Kidney epithelial cell (primary cell): ENCODE measurements at regions not wholly inside any gene's neighbourhood (a gene's known extent, or its start where the extent isn't known, plus 50 kb on each side); places are given as distances from the start of the nearest gene placed in this dataset.
"Not testable (repeated sequence)": the region's sequence is repeated elsewhere in the genome, so short reads cannot be mapped to it uniquely, and the experiment has no call there.

ENCODE experiments used
- DNase-seq: peaks from one replicate; pipeline ENCODE4 v3.0.0-alpha.2; 2010; ENCODE audit warnings: low read depth
- H3K27me3 ChIP-seq: 2 replicates; pipeline ENCODE4 v1.6.0; 2011; ENCODE audit warnings: low read length; ENCODE audit not compliant: control insufficient read depth, insufficient read depth
- H3K36me3 ChIP-seq: 2 replicates; pipeline ENCODE4 v1.5.1; 2011; ENCODE audit warnings: low read length; ENCODE audit not compliant: control insufficient read depth, insufficient read depth
- H3K4me3 ChIP-seq: 2 replicates; pipeline ENCODE4 v1.5.1; 2011; ENCODE audit warnings: low read depth, mild to moderate bottlenecking, control low read depth, low read length
- TF ChIP-seq, protein P1 (sequence below): IDR thresholded peaks from 2 replicates; pipeline ENCODE4 v1.5.1; 2011; ENCODE audit warnings: mild to moderate bottlenecking, moderate library complexity, low read length, control low read depth, inconsistent platforms; ENCODE audit not compliant: insufficient read depth, poor library complexity, severe bottlenecking

DNA sequence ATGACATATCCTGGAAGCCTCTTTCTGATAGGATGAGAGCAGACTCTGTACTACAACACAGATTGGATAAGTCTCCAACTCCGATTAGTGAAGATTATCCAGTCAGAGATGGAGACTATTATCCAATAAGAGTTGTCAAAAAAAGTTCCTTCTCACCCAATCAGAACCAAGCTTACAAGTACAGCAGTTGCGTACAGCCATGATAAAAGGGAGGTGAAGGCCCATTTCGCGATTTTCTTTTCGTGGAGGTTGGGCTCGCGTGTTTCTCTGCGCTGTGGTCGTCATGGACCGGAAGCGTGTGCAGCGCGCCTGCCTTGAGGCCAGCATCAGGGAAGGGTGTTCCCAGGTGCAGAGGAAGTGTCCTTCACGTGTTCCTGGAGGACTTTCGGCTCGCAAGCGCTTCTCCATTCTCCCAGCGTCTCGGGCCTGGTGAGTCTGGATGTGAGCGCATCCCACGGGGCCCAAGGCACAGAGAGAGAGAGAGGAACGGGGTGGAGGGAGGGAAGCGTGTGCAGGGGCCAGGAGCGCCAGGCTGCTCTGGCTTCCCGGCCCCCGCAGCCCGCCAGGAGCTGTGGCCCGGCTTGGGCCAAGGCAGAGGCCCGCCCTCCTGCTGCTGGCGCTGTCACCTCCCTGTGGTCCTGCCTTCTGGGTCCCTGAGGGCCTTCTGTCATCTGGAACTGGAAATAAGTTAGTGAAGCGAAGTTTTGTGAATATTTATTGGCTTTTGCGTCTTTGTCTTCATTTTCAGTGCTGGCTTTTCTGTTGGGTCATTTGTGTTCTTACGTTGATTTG lies 53.9 kb downstream of the CDRT15L2 start:
- not testable (repeated sequence) for DNase-seq, H3K27me3 ChIP-seq, H3K36me3 ChIP-seq, H3K4me3 ChIP-seq

DNA sequence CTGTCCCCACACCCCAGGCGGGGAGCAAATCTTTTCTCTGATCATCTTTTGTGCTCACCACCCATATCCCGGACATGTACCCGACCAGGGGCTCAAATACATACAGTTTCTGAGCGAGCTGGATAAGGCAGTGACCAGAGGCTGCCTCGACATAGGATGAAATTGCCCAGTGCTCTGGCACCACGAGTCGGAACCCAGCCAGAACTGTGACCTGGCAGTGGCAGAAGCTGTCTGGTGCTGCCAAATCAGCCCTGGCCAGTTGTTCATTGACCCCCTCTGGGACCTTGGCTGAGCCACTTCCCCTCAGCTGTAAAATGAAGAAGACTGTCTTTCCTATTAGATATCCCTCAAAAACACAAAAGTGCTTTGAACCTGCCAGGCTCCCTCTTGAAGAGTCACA lies 60.6 kb downstream of the CDRT15L2 start:
- not testable (repeated sequence) for H3K4me3 ChIP-seq, H3K36me3 ChIP-seq, DNase-seq, H3K27me3 ChIP-seq

GRCh38 chr17:20646661-20647272 lies 67.2 kb downstream of the CDRT15L2 start:
- not testable (repeated sequence) for H3K27me3 ChIP-seq, H3K36me3 ChIP-seq, DNase-seq, H3K4me3 ChIP-seq
- TF ChIP-seq, protein P1, sequence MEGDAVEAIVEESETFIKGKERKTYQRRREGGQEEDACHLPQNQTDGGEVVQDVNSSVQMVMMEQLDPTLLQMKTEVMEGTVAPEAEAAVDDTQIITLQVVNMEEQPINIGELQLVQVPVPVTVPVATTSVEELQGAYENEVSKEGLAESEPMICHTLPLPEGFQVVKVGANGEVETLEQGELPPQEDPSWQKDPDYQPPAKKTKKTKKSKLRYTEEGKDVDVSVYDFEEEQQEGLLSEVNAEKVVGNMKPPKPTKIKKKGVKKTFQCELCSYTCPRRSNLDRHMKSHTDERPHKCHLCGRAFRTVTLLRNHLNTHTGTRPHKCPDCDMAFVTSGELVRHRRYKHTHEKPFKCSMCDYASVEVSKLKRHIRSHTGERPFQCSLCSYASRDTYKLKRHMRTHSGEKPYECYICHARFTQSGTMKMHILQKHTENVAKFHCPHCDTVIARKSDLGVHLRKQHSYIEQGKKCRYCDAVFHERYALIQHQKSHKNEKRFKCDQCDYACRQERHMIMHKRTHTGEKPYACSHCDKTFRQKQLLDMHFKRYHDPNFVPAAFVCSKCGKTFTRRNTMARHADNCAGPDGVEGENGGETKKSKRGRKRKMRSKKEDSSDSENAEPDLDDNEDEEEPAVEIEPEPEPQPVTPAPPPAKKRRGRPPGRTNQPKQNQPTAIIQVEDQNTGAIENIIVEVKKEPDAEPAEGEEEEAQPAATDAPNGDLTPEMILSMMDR: peak; percentile 37

DNA sequence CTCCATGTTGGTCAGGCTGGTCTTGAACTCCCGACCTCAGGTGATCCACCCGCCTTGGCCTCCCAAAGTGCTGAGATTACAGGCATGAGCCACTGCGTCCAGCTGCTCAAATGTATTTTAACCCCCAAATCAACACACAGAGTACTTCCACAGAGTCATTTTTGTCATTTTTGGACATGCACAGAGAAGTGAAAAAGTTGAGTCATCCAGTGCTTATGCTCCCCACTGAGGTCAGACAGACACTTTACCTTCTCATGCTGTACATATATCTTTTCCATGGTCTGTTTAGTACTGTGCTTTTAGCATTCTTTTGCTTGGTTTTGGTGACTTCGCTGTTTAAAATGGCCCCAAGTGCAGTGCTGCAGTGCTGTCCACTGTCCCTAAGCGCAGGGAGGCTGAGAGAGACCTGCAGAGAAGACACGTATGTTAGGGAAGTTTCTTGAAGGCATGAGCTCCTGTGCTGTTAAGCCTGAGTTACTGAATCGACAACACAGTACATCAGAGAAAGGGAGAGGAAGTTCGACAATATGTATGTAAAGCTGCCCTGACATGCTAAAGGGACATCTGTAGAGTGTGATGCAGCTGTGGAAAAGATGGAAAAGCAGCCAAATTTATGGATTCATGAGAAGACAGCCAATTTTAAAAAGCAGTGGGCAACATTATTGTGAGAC lies 69.7 kb downstream of the CDRT15L2 start:
- H3K4me3 ChIP-seq, H3K27me3 ChIP-seq, H3K36me3 ChIP-seq, DNase-seq: not testable (repeated sequence)

DNA sequence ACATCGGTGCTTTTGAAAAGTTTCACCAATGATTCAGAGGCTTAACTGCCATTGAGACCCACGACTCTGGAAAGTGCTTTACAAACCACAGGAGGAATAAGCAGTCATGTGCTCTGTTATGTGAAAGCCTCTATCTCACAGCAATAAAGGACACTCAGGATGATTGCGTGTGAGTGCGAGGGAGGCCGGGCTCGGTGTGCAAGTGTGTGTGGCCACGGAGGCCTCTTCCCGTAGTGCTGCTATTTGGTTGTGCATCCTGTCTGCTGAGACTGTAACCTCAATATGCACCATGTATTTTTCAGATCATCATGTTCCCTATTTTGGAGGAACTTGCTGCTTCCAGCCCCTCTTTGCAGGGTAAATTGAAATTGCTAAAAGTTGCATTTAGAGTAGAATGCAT lies 71.5 kb downstream of the CDRT15L2 start:
- H3K27me3 ChIP-seq, H3K36me3 ChIP-seq, H3K4me3 ChIP-seq, DNase-seq: not testable (repeated sequence)

GRCh38 chr17:20651736-20652135 lies 72.2 kb downstream of the CDRT15L2 start:
- H3K4me3 ChIP-seq, H3K27me3 ChIP-seq, DNase-seq, H3K36me3 ChIP-seq: not testable (repeated sequence)

DNA sequence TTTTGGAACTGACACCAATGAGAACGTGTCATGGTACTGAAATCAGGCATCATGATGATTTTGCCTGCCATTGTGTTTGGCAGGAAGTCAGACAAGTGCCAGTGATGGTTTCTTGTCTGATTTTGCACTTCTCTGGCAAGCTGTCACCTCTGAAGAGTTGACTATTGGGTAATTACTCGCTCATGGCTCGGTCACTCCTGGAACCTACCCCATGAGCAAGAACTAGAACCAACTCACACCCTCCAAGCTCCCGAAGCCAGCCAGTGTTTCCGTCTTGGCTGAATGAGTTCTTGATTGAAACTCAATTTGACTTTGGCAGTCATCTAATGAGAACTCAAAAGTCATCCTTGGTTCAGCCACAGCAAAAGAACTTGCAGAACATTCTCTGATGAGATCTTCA lies 73.9 kb downstream of the CDRT15L2 start:
- H3K4me3 ChIP-seq, H3K27me3 ChIP-seq, DNase-seq, H3K36me3 ChIP-seq: not testable (repeated sequence)

DNA sequence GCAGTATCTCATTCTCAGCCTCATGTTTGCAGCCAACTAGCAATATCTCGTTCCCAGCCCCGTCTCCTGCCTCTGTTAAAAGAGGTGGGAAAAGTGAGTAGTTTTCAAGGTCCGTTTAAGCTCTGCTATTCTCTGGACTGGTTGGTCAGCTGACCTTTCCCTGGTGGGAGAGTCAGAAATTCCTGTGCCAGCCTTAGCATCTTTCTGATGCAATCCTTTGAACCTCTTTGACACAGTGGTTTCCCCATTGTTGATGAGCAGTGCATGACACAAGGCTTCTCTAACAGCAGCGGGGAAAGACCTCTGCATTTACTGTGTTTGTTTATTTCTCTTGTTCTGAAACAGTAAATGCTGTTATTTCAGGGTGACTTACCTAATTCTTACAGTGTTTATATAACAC lies 74.6 kb downstream of the CDRT15L2 start:
- H3K27me3 ChIP-seq, H3K4me3 ChIP-seq, H3K36me3 ChIP-seq: not testable (repeated sequence)
- peak; percentile 48 for DNase-seq

- DNase-seq, H3K36me3 ChIP-seq, H3K27me3 ChIP-seq, H3K4me3 ChIP-seq: not testable (repeated sequence)
These were observed 75.1 kb downstream of the CDRT15L2 start for GRCh38 chr17:20654575-20654974.

- peak; percentile 12 for DNase-seq
- not testable (repeated sequence) for H3K27me3 ChIP-seq, H3K36me3 ChIP-seq, H3K4me3 ChIP-seq
These were observed 85.8 kb downstream of the CDRT15L2 start for GRCh38 chr17:20665103-20665955.

- not testable (repeated sequence) for H3K36me3 ChIP-seq, H3K27me3 ChIP-seq, H3K4me3 ChIP-seq, DNase-seq
These were observed 87.2 kb downstream of the CDRT15L2 start for GRCh38 chr17:20666689-20667088.

DNA sequence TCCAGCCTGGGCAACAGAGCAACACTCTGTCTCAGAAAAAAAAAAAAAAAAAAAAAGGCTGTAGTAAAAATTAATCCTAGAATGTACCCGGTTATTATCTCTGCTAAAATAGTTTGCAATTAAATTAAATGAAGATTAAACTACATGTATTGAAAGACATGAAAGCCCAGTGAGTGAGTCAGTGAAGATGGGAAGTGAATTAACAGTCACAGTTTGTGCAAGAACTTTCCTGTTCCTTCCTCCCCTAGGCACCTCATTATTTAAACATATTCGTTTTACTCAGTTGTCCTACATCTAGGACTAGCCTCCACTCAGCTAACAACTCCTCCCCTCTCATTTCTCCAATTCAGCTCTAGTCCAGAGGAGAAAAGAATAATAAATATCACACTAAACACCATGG lies 88.2 kb downstream of the CDRT15L2 start:
- not testable (repeated sequence) for H3K4me3 ChIP-seq, DNase-seq, H3K36me3 ChIP-seq, H3K27me3 ChIP-seq

DNA sequence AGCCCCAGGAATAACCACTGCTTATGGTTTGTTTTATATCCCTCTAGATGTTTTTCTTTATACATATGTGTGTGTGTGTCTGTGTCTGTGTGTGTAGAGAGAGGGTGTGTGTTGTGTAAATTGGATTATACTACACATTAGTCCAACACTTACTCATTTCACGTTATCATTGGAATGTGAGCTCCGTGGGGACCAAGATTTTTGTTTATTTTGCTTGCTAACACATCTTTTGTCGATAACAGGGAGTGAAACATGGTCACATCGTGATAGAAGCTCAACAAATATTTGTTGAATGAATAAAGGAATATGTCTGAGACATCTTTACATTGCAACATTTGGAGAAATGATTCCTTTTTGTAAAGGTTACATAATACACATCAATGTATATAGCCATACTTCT lies 88.8 kb downstream of the CDRT15L2 start:
- H3K36me3 ChIP-seq, DNase-seq, H3K4me3 ChIP-seq, H3K27me3 ChIP-seq: not testable (repeated sequence)
